K562 (cell line): ENCODE measurements at regions not wholly inside any gene's neighbourhood (a gene's known extent, or its start where the extent isn't known, plus 50 kb on each side); places are given as distances from the start of the nearest gene placed in this dataset.

Source experiments
- ATAC-seq: fragments of 200-7000 bp; cut with Tn5 transposase; 3 replicates; pipeline ENCODE4 v1.9.1; 2020; ENCODE audit warnings: moderate library complexity
- BruUV-seq: library from RNA; stranded (reverse); fragments of 400-500 nt; replicated peaks from 2 replicates; lab custom pipeline; 2021; lab: Mats Ljungman, UMichigan
- CTCF ChIA-PET: fragments of 300-600 bp; formaldehyde crosslinking; extraction: SDS; loops from one replicate; lab custom pipeline; 2021; ENCODE audit warnings: low intra/inter-chr PET ratio; lab: Yijun Ruan, JAX
- POLR2A ChIA-PET: fragments of 300-600, 350-650 bp; sonication (Branson Sonifier 250); formaldehyde crosslinking; extraction: SDS; loops from one replicate; lab custom pipeline; 2021; ENCODE audit warnings: antibody characterized with exemption, inconsistent platforms; lab: Yijun Ruan, JAX
- DNase-seq, 4 experiments: peaks; one replicate each; pipeline versions ENCODE4 v3.0.0 to v3.0.0-alpha.2; 2011 to 2018; ENCODE audit warnings: low spot score in 3 of 4, mixed read lengths in 3 of 4; ENCODE audit errors: extremely low read depth in 1 of 4
- FAIRE-seq: peaks from 2 replicates; lab custom pipeline; 2011; peaks lifted over from hg19 to GRCh38; lab: Jason Lieb, UNC
- H2AFZ ChIP-seq: 2 replicates; pipeline ENCODE4 v1.6.0; 2011; ENCODE audit warnings: low read depth, low read length, control low read depth, inconsistent platforms
- H3K27ac ChIP-seq: fragments of 200-600 bp; 3 replicates; pipeline ENCODE4 v1.8.0; 2011; ENCODE audit warnings: low read depth, mild to moderate bottlenecking, control low read depth, inconsistent platforms, low read length, moderate library complexity, mixed read lengths; ENCODE audit errors: extremely low read depth
- H3K27me3 ChIP-seq, 2 experiments: fragments of 300-600 bp in 1 of 2; 2 replicates in 1 of 2; 3 replicates in 1 of 2; pipeline versions ENCODE4 v1.6.0 to v1.8.0; 2011; ENCODE audit warnings: inconsistent platforms in 2 of 2, low read length in 2 of 2, mild to moderate bottlenecking in 1 of 2, mixed read lengths in 1 of 2, moderate library complexity in 1 of 2; ENCODE audit not compliant: control insufficient read depth in 2 of 2, insufficient read depth in 2 of 2
- H3K36me3 ChIP-seq: fragments of 300-600 bp; 3 replicates; pipeline ENCODE4 v1.8.0; 2011; ENCODE audit warnings: mild to moderate bottlenecking, low read length, inconsistent platforms; ENCODE audit not compliant: control insufficient read depth, insufficient read depth
- H3K4me1 ChIP-seq, 2 experiments: fragments of 200-600 bp in 1 of 2; replicated peaks in 1 of 2; 2 replicates in 1 of 2; 3 replicates in 1 of 2; pipeline versions ENCODE4 v1.5.1 to v1.8.0; 2011; ENCODE audit warnings: inconsistent platforms in 2 of 2, low read length in 2 of 2, mild to moderate bottlenecking in 1 of 2, mixed read lengths in 1 of 2, moderate library complexity in 1 of 2; ENCODE audit not compliant: control insufficient read depth in 2 of 2, insufficient read depth in 2 of 2
- H3K4me2 ChIP-seq: 2 replicates; pipeline ENCODE4 v1.6.1; 2011; ENCODE audit warnings: low read length, control low read depth, inconsistent platforms, mixed read lengths; ENCODE audit not compliant: insufficient read depth
- H3K4me3 ChIP-seq: fragments of 200-600 bp; sonication (generic), shearing (Covaris generic); 2 replicates; pipeline ENCODE4 v1.5.1; 2016; ENCODE audit warnings: control low read depth, inconsistent platforms
- H3K79me2 ChIP-seq: fragments of 200-600 bp; 3 replicates; pipeline ENCODE4 v1.8.0; 2011; ENCODE audit warnings: low read length, inconsistent platforms; ENCODE audit not compliant: control insufficient read depth, insufficient read depth
- H3K9ac ChIP-seq, 2 experiments: 2 replicates each; pipeline versions ENCODE4 v1.6.0 to v1.6.1; 2011; ENCODE audit warnings: low read depth in 2 of 2, low read length in 2 of 2, control low read depth in 1 of 2, inconsistent platforms in 1 of 2, mild to moderate bottlenecking in 1 of 2, mixed read lengths in 1 of 2; ENCODE audit not compliant: insufficient read depth in 1 of 2
- H3K9me1 ChIP-seq: one replicate; pipeline ENCODE4 v1.6.0; 2011; ENCODE audit warnings: inconsistent platforms, mild to moderate bottlenecking, low read length, moderate library complexity; ENCODE audit not compliant: control insufficient read depth, insufficient read depth
- H3K9me3 ChIP-seq: replicated peaks from 2 replicates; pipeline ENCODE4 v1.5.1; 2011; ENCODE audit warnings: low read depth, low read length, inconsistent platforms; ENCODE audit not compliant: control insufficient read depth, insufficient read depth
- H4K20me1 ChIP-seq: replicated peaks from 2 replicates; pipeline ENCODE4 v1.6.1; 2011; ENCODE audit warnings: low read length, inconsistent platforms, mixed read lengths; ENCODE audit not compliant: control insufficient read depth, insufficient read depth
- ARID2 ChIP-seq: fragments of 450-650 bp; IDR thresholded peaks from 2 replicates; pipeline ENCODE4 v1.6.1; 2017; ENCODE audit warnings: antibody characterized with exemption, mild to moderate bottlenecking
- HIVEP1 ChIP-seq: fragments of 250-450 bp; sonication (Bioruptor Pico); IDR thresholded peaks from 2 replicates; pipeline ENCODE4 v1.4.0; 2020; ENCODE audit warnings: mild to moderate bottlenecking
- HMG20B ChIP-seq: fragments of 250-450 bp; sonication (Bioruptor Pico); IDR thresholded peaks from 2 replicates; pipeline ENCODE4 v1.5.0; 2021; ENCODE audit warnings: mild to moderate bottlenecking
- PCBP2 ChIP-seq: fragments of 200-400 bp; formaldehyde crosslinking; IDR thresholded peaks from 2 replicates; pipeline ENCODE4 v1.6.1; 2018; ENCODE audit warnings: low read length, low read depth, mild to moderate bottlenecking, moderate library complexity; ENCODE audit not compliant: poor library complexity, severe bottlenecking
- SPI1 ChIP-seq: IDR thresholded peaks from 2 replicates; pipeline ENCODE4 v1.6.1; 2011; ENCODE audit warnings: low read depth, low read length, control low read depth, borderline replicate concordance
- XRCC4 ChIP-seq: IDR thresholded peaks from one replicate; pipeline ENCODE4 v1.6.1; 2011; ENCODE audit not compliant: insufficient read depth, insufficient read length; ENCODE audit errors: extremely low read depth
- ZNF239 ChIP-seq: fragments of 250-450 bp; sonication (Bioruptor Pico); IDR thresholded peaks from 2 replicates; pipeline ENCODE4 v1.4.0; 2020; ENCODE audit warnings: mild to moderate bottlenecking
- ZNF57 ChIP-seq: fragments of 450-650 bp; formaldehyde crosslinking; IDR thresholded peaks from 2 replicates; pipeline ENCODE4 v1.4.0; 2020; ENCODE audit warnings: mild to moderate bottlenecking, moderate library complexity
- ZNF764 ChIP-seq: fragments of 250-450 bp; sonication (Bioruptor Pico); IDR thresholded peaks from 2 replicates; pipeline ENCODE4 v1.4.0; 2020; ENCODE audit warnings: low read depth, mild to moderate bottlenecking, moderate library complexity
- WGBS: fragments of 100-300 bp; shearing (Covaris generic); methylation state at CpG from one replicate; pipeline ENCODE4 v1.1.6; 2016; ENCODE audit warnings: low coverage, mixed read lengths; ENCODE audit not compliant: insufficient coverage; ENCODE audit errors: missing lambda C conversion rate; 5-methylcytosine and 5-hydroxymethylcytosine counted together
- in situ Hi-C: fragments of 300-500 bp; cut with MboI; formaldehyde crosslinking; loops from 4 replicates; pipeline ENCODE4 v1.15.0; 2018; ENCODE audit warnings: inconsistent platforms, mixed read lengths
- intact Hi-C: fragments of 100-400 bp; cut with micrococcal nuclease; formaldehyde crosslinking; loops from 2 replicates; pipeline ENCODE4 v1.14.2; 2022

DNA sequence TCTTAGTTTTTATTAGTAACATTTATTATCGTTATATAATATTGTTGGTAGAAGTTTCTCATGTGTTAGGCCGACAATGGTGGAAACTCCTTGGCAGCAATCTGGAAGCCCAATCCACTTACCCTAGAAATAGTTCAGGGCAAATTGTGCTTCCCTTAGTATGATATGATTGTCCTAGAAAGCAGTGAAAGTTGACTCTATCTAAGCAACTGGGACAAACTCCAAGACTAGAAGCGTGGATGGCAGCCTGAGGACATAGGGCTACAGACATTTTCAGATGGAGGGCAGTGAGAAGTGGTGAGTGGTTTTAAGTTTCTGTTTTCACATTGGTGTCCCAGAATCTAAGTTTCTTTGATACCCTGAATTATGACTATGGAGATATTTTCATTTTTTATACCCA, 63.3 kb upstream of the TRPC3 start:
- Histone ChIP-seq H3K79me2 (no peaks in the 10 kb centered on the region), H3K9me1 (no peaks in the 10 kb centered on the region), H3K4me3 (no peak overlapping the region), H4K20me1 (no peaks in the 10 kb centered on the region), H3K4me1 (no peaks in the 10 kb centered on the region; a peak in 1 of 5 replicates), H3K27me3 (0 out of 5 replicates have a peak, but pooled peaks cover 0 to 4% of the 10 kb centered on the region in 2 experiments), H3K36me3 (no peaks in the 10 kb centered on the region), H3K27ac (no peak overlapping the region), H3K9ac (no peak overlapping the region), H3K4me2 (no peak overlapping the region), H2AFZ (no peak overlapping the region), H3K9me3 (no peaks in the 10 kb centered on the region)
- ChIA-PET POLR2A (no interaction called here), CTCF (no interaction called here)
- in situ Hi-C loops, result no loop called here
- no peak for FAIRE-seq
- intact Hi-C loops, result no loop called here
- DNase-seq, result no peak
- 8% methylated on average over 3 of the region's 3 CpGs for WGBS
- no TSS peak for BruUV-seq
- no peak for ATAC-seq
- no peak for TF ChIP-seq PCBP2
- TF ChIP-seq ZNF57 (CRISPR knock-in tag), result no peak
- no peak for TF ChIP-seq ZNF239 (CRISPR knock-in tag)
- no peak for TF ChIP-seq ARID2
- TF ChIP-seq XRCC4, result no peak
- TF ChIP-seq ZNF764, result no peak
- TF ChIP-seq HMG20B (CRISPR knock-in tag), result no peak
- TF ChIP-seq SPI1, result no peak
- TF ChIP-seq HIVEP1 (CRISPR knock-in tag), result no peak
